WERI-Rb-1 (cell line): ENCODE measurements at regions not wholly inside any gene's neighbourhood (a gene's known extent, or its start where the extent isn't known, plus 50 kb on each side); places are given as distances from the start of the nearest gene placed in this dataset.

Experiments
- DNase-seq: peaks from one replicate; pipeline ENCODE4 v3.0.0-alpha.2; 2020
- H3K27ac ChIP-seq: fragments of 250-450 bp; sonication (Bioruptor Pico); 2 replicates; pipeline ENCODE4 v1.5.1; 2020; ENCODE audit warnings: mild to moderate bottlenecking, moderate library complexity
- H3K27me3 ChIP-seq: fragments of 250-450 bp; sonication (Bioruptor Pico); 2 replicates; pipeline ENCODE4 v1.5.1; 2021; ENCODE audit warnings: mild to moderate bottlenecking, low read depth, moderate library complexity; ENCODE audit not compliant: insufficient read depth, severe bottlenecking
- H3K36me3 ChIP-seq: fragments of 250-450 bp; sonication (Bioruptor Pico); 2 replicates; pipeline ENCODE4 v1.5.1; 2020; ENCODE audit warnings: mild to moderate bottlenecking, moderate library complexity
- H3K4me3 ChIP-seq: 2 replicates; pipeline ENCODE4 v1.5.1; 2011; ENCODE audit warnings: low read depth, mild to moderate bottlenecking, control low read depth, low read length
- H3K9me3 ChIP-seq: fragments of 250-450 bp; sonication (Bioruptor Pico); 2 replicates; pipeline ENCODE4 v1.5.1; 2021; ENCODE audit warnings: mild to moderate bottlenecking, moderate library complexity; ENCODE audit not compliant: severe bottlenecking
- CTCF ChIP-seq: IDR thresholded peaks from 2 replicates; pipeline ENCODE4 v1.5.1; 2011; ENCODE audit warnings: low read depth, mild to moderate bottlenecking, control low read depth, inconsistent platforms, low read length

GRCh38 chr3:167114619-167115018, 265.5 kb downstream of the ZBBX start:
- Histone ChIP-seq H3K9me3 (no peaks in the 10 kb centered on the region), H3K36me3 (no peaks in the 10 kb centered on the region), H3K27ac (no peak overlapping the region), H3K4me3 (no peak overlapping the region), H3K27me3 (no peaks in the 10 kb centered on the region)
- no peak for DNase-seq
- no peak for TF ChIP-seq CTCF

DNA sequence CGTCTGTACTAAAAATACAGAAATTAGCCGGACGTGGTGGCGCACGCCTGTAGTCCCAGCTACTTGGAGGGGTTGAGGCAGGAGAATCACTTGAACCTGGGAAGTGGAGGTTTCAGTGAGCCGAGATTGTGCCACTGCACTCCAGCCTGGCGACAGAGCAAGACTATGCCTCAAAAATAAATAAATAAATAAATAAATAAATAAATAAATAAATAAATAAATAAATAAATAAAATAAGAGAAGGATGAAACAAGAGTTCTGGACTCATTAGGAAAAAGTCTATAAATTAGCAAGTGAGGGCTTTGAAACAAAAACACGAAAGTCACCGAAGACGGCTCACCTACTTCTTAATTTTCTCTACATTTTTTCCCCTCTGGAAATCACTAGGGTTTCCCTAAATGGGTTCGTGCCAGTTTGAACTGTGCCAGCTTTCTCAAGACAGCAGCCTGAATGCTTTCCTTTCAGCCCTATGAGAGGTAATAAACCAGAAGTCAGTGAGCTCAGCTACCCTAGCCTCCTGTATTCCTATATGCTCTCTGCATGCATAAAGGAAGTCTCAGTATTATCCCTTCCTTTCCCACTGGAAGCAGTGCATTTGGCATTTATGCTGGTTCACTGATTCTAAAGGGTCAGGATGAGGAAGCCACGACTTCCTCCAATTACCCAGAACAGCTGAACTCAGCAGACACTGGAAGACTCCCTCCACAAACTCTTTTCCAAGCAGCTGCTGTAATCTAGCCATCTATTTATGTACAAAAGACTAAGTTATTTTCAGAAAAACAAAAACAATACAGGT, 266.9 kb downstream of the ZBBX start:
- Histone ChIP-seq H3K9me3 (no peaks in the 10 kb centered on the region), H3K27ac (no peak overlapping the region), H3K27me3 (no peaks in the 10 kb centered on the region), H3K4me3 (no peak overlapping the region), H3K36me3 (no peaks in the 10 kb centered on the region)
- DNase-seq, result no peak
- TF ChIP-seq CTCF, result no peak

- Histone ChIP-seq H3K27ac (no peak overlapping the region), H3K27me3 (no peaks in the 10 kb centered on the region), H3K4me3 (no peak overlapping the region), H3K9me3 (no peaks in the 10 kb centered on the region), H3K36me3 (no peaks in the 10 kb centered on the region)
- DNase-seq, result no peak
- no peak for TF ChIP-seq CTCF
Observed at GRCh38 chr3:167110901-167111300, 269.2 kb downstream of the ZBBX start.

DNA sequence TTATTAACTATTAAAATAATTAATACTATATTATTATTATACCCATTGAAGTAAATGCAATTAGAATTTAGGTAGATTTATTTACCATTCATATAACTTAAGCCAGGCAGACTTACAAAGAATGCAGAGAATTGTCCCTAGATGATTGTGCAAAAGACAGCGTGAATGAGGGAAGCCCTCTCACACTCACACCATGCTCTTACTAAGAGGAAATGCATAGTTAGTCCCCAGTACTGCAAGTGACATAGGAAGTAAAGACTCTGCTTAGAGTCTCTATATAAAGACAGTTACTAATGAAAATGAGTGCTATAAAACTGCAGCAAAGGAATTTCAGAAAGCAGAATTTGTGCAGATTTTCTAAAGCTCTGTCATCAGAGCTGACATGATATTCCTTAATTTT, 270.4 kb downstream of the ZBBX start:
- TF ChIP-seq CTCF, result no peak
- Histone ChIP-seq H3K4me3 (no peak overlapping the region), H3K27me3 (no peaks in the 10 kb centered on the region), H3K27ac (no peak overlapping the region), H3K36me3 (no peaks in the 10 kb centered on the region), H3K9me3 (no peaks in the 10 kb centered on the region)
- DNase-seq, result no peak

- Histone ChIP-seq H3K36me3 (no peaks in the 10 kb centered on the region), H3K27ac (no peak overlapping the region), H3K9me3 (no peaks in the 10 kb centered on the region), H3K4me3 (no peak overlapping the region), H3K27me3 (no peaks in the 10 kb centered on the region)
- DNase-seq, result no peak
- no peak for TF ChIP-seq CTCF
Observed at GRCh38 chr3:167106456-167106855, 273.6 kb downstream of the ZBBX start.

- H3K4me3 ChIP-seq, result no peak overlapping the region
- H3K27ac ChIP-seq, result no peak overlapping the region
- no peaks in the 10 kb centered on the region for H3K36me3 ChIP-seq
- H3K9me3 ChIP-seq, result no peaks in the 10 kb centered on the region
- peak; percentile 26 for DNase-seq
- peak; percentile 42 for TF ChIP-seq CTCF
- no peaks in the 10 kb centered on the region for H3K27me3 ChIP-seq
Observed at GRCh38 chr3:167102071-167102470, 278.0 kb downstream of the ZBBX start.
